22Rv1 (cell line): ENCODE measurements at regions not wholly inside any gene's neighbourhood (a gene's known extent, or its start where the extent isn't known, plus 50 kb on each side); places are given as distances from the start of the nearest gene placed in this dataset.

Experiments
- H3K27ac ChIP-seq: fragments of 450-650 bp; 2 replicates; pipeline ENCODE4 v1.5.1; 2017
- CTCF ChIP-seq: fragments of 450-650 bp; IDR thresholded peaks from 2 replicates; pipeline ENCODE4 v1.5.1; 2017; ENCODE audit warnings: mild to moderate bottlenecking
- ZFX ChIP-seq: fragments of 450-650 bp; IDR thresholded peaks from 2 replicates; pipeline ENCODE4 v1.6.1; 2017; ENCODE audit warnings: antibody characterized with exemption, borderline replicate concordance

GRCh38 chr3:74539876-74540275 lies 74.6 kb downstream of the CNTN3 start:
- H3K27ac ChIP-seq: no peak overlapping the region
- no peak for TF ChIP-seq CTCF
- TF ChIP-seq ZFX: no peak

GRCh38 chr3:74538669-74539068 lies 75.8 kb downstream of the CNTN3 start:
- H3K27ac ChIP-seq: no peak overlapping the region

GRCh38 chr3:74537857-74538256 lies 76.6 kb downstream of the CNTN3 start:
- TF ChIP-seq ZFX: no peak
- TF ChIP-seq CTCF: no peak

More at GRCh38 chr3:74538669-74539068, 75.8 kb downstream of the CNTN3 start:
- no peak for TF ChIP-seq ZFX

GRCh38 chr3:74537164-74537563 lies 77.3 kb downstream of the CNTN3 start:
- TF ChIP-seq ZFX (no peak), CTCF (no peak)
- no peak overlapping the region for H3K27ac ChIP-seq

More at GRCh38 chr3:74537857-74538256, 76.6 kb downstream of the CNTN3 start:
- no peak overlapping the region for H3K27ac ChIP-seq

- TF ChIP-seq CTCF (no peak), ZFX (no peak)
- H3K27ac ChIP-seq: no peak overlapping the region
These were observed 79.2 kb downstream of the CNTN3 start for GRCh38 chr3:74535281-74535680.

- H3K27ac ChIP-seq: no peak overlapping the region
- TF ChIP-seq CTCF (no peak), ZFX (no peak)
These were observed 79.8 kb downstream of the CNTN3 start for GRCh38 chr3:74534611-74535010.

- TF ChIP-seq CTCF (no peak), ZFX (no peak)
These were observed 82.0 kb downstream of the CNTN3 start for GRCh38 chr3:74532446-74532845.

GRCh38 chr3:74531491-74531890 lies 83.0 kb downstream of the CNTN3 start:
- H3K27ac ChIP-seq: no peak overlapping the region
- TF ChIP-seq CTCF (no peak), ZFX (no peak)

More at GRCh38 chr3:74532446-74532845, 82.0 kb downstream of the CNTN3 start:
- no peak overlapping the region for H3K27ac ChIP-seq
